RWPE2 (cell line): ENCODE measurements at regions not wholly inside any gene's neighbourhood (a gene's known extent, or its start where the extent isn't known, plus 50 kb on each side); places are given as distances from the start of the nearest gene placed in this dataset.

Source experiments
- ATAC-seq: fragments of 200-7000 bp; cut with Tn5 transposase; 3 replicates; pipeline ENCODE4 v1.9.1; 2021; ENCODE audit warnings: low read depth
- DNase-seq: peaks from one replicate; pipeline ENCODE4 v3.0.0-alpha.2; 2020; ENCODE audit warnings: low spot score
- H3K27ac ChIP-seq: fragments of 450-650 bp; 2 replicates; pipeline ENCODE4 v1.5.1; 2017; ENCODE audit warnings: mild to moderate bottlenecking; ENCODE audit not compliant: poor library complexity, severe bottlenecking
- H3K27me3 ChIP-seq: fragments of 250-450 bp; sonication (Bioruptor Pico); 2 replicates; pipeline ENCODE4 v1.5.1; 2021; ENCODE audit warnings: mild to moderate bottlenecking, moderate library complexity; ENCODE audit not compliant: insufficient read depth, poor library complexity, severe bottlenecking
- H3K36me3 ChIP-seq: fragments of 250-450 bp; sonication (Bioruptor Pico); 2 replicates; pipeline ENCODE4 v1.5.1; 2020; ENCODE audit warnings: low read depth, mild to moderate bottlenecking, moderate library complexity
- H3K4me1 ChIP-seq: fragments of 250-450 bp; sonication (Bioruptor Pico); 2 replicates; pipeline ENCODE4 v1.5.1; 2021; ENCODE audit warnings: mild to moderate bottlenecking, moderate library complexity; ENCODE audit not compliant: insufficient read depth, poor library complexity, severe bottlenecking
- H3K4me3 ChIP-seq: fragments of 250-450 bp; sonication (Bioruptor Pico); 2 replicates; pipeline ENCODE4 v1.5.1; 2021; ENCODE audit warnings: mild to moderate bottlenecking, moderate library complexity; ENCODE audit not compliant: severe bottlenecking
- H3K9me3 ChIP-seq: fragments of 250-450 bp; sonication (Bioruptor Pico); 2 replicates; pipeline ENCODE4 v1.5.1; 2021; ENCODE audit warnings: mild to moderate bottlenecking, moderate library complexity; ENCODE audit not compliant: severe bottlenecking
- TF ChIP-seq, protein P1 (sequence below): fragments of 450-650 bp; IDR thresholded peaks from one replicate; pipeline ENCODE4 v1.5.1; 2017; ENCODE audit warnings: mild to moderate bottlenecking, moderate library complexity; ENCODE audit not compliant: poor library complexity, severe bottlenecking

GRCh38 chr18:40974448-40974847 lies 980.6 kb upstream of the PIK3C3 start:
- TF ChIP-seq, protein P1, sequence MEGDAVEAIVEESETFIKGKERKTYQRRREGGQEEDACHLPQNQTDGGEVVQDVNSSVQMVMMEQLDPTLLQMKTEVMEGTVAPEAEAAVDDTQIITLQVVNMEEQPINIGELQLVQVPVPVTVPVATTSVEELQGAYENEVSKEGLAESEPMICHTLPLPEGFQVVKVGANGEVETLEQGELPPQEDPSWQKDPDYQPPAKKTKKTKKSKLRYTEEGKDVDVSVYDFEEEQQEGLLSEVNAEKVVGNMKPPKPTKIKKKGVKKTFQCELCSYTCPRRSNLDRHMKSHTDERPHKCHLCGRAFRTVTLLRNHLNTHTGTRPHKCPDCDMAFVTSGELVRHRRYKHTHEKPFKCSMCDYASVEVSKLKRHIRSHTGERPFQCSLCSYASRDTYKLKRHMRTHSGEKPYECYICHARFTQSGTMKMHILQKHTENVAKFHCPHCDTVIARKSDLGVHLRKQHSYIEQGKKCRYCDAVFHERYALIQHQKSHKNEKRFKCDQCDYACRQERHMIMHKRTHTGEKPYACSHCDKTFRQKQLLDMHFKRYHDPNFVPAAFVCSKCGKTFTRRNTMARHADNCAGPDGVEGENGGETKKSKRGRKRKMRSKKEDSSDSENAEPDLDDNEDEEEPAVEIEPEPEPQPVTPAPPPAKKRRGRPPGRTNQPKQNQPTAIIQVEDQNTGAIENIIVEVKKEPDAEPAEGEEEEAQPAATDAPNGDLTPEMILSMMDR, result no peak
- ATAC-seq, result no peak
- H3K36me3 ChIP-seq, result no peaks in the 10 kb centered on the region

DNA sequence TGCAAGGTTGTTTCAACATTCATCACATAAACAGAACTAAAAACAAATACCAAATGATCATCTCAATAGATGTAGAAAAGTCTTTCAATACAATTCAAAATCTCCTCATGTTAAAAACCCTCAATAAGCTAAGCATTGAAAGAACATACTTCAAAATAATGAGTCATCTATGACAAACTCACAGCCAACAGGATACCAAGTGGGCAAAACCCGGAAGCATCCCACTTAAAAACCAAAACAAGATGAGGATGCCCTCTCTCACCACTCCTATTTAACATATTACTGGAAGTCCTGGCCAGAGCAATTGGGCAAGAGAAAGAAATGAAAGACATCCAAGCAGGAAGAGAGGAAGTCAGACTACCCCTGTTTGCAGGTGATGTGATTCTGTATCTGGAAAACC lies 992.2 kb upstream of the PIK3C3 start:
- H3K27ac ChIP-seq, result no peak overlapping the region
- H3K4me3 ChIP-seq, result no peak overlapping the region
- no peaks in the 10 kb centered on the region for H3K9me3 ChIP-seq
- TF ChIP-seq, protein P1, result no peak
- no peaks in the 10 kb centered on the region for H3K27me3 ChIP-seq
- no peaks in the 10 kb centered on the region for H3K36me3 ChIP-seq
- DNase-seq (no peak), ATAC-seq (peak; percentile 61; the same call in 2 of the 3 replicates)
- H3K4me1 ChIP-seq, result peaks cover 8% of the 10 kb centered on the region

More at GRCh38 chr18:40974448-40974847, 980.6 kb upstream of the PIK3C3 start:
- H3K27me3 ChIP-seq, result no peaks in the 10 kb centered on the region
- H3K27ac ChIP-seq, result no peak overlapping the region
- no peaks in the 10 kb centered on the region for H3K4me1 ChIP-seq
- no peak overlapping the region for H3K4me3 ChIP-seq
- no peaks in the 10 kb centered on the region for H3K9me3 ChIP-seq
- no peak for DNase-seq

- TF ChIP-seq, protein P1, result no peak
- Histone ChIP-seq H3K27ac (no peak overlapping the region), H3K27me3 (no peaks in the 10 kb centered on the region), H3K36me3 (no peaks in the 10 kb centered on the region), H3K4me1 (peaks cover 3% of the 10 kb centered on the region), H3K9me3 (no peaks in the 10 kb centered on the region), H3K4me3 (no peak overlapping the region)
- no peak for ATAC-seq
- DNase-seq, result no peak
These were observed 997.4 kb upstream of the PIK3C3 start for GRCh38 chr18:40957533-40958070.

DNA sequence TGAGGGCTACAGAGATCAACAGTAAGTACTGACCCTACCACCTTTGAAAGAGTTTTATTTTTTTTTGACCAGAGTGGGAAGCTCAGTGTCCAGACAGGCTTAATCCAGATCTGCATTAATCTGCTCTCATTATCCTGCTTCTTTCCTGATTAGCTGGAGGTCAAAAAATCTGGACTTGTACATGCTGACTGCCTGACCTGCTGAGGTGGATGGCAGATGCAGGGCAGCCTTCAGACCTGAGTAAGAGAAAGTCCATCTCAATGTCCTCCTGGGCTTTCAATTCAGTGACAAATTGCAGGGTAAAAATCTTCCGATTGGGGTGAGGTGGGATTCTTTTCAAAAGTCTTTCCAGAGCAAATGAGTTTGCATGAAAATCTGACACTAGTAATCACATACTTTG lies 998.8 kb upstream of the PIK3C3 start:
- TF ChIP-seq, protein P1, result no peak
- Histone ChIP-seq H3K27ac (no peak overlapping the region), H3K27me3 (no peaks in the 10 kb centered on the region), H3K36me3 (no peaks in the 10 kb centered on the region), H3K4me1 (no peaks in the 10 kb centered on the region), H3K4me3 (no peak overlapping the region), H3K9me3 (no peaks in the 10 kb centered on the region)
- DNase-seq, result no peak
- no peak for ATAC-seq

DNA sequence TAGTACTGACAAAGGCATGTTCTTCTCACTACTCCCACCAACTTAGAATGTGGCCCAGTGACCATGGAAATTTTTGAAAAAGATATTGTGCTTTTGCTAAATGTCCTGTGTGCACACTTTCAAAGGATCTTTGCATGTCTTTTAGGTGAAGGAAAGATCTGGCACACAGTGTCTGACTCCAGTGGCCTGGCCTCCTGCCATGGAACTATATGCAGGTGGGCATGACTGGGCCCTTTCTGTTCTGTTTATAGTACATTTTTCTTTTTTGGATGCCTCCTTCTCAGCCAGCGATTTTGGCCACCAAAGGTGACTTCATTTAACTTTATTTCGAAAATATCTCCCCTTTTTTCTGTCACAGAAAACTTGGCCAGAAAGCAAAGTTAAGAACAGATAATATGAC lies 999.7 kb upstream of the PIK3C3 start:
- TF ChIP-seq, protein P1, result no peak
- no peaks in the 10 kb centered on the region for H3K36me3 ChIP-seq
- no peak for ATAC-seq
- H3K4me3 ChIP-seq, result no peak overlapping the region
- H3K4me1 ChIP-seq, result no peaks in the 10 kb centered on the region
- no peaks in the 10 kb centered on the region for H3K27me3 ChIP-seq
- no peak overlapping the region for H3K27ac ChIP-seq
- DNase-seq, result no peak
- no peaks in the 10 kb centered on the region for H3K9me3 ChIP-seq
